GM03348 (cell line): ENCODE measurements at regions not wholly inside any gene's neighbourhood (a gene's known extent, or its start where the extent isn't known, plus 50 kb on each side); places are given as distances from the start of the nearest gene placed in this dataset.

ENCODE experiments used
- DNase-seq: peaks from one replicate; pipeline ENCODE4 v3.0.0; 2012; ENCODE audit warnings: low spot score

GRCh38 chr2:150165442-150165841, 322.0 kb downstream of the RND3 start:
- no peak for DNase-seq

DNA sequence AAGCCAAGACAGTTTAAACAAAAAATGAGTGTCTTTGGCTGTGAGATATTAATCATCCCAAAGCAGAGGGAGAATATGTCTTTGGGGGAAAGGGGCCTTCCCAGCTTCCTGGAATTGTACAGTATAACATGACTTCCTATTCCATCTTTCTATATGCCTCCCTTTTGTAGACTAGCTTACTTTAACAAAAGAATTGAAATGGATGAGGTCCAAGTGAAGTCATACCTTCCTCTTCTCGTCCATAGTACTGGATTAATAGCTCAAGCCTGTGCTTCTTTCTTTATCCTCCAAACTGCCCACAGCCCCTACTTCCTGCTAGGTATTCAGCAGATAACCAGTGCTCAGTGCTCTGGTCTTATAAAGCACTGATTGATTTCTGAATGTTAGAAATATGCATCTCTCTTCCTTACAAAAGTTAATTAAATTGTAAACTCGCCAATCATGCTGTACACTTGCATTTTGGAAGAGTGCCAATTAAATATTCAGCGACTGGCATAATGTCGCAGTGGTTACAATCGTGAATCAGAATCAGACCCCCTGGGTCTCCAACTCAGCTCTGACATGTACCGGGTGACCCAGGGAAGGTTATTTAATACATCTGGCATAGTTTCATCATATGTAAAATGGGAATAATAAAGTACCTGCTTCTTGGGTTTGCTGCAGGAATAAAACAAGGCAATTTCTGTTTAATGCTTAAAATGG, 325.1 kb downstream of the RND3 start:
- DNase-seq, result no peak

DNA sequence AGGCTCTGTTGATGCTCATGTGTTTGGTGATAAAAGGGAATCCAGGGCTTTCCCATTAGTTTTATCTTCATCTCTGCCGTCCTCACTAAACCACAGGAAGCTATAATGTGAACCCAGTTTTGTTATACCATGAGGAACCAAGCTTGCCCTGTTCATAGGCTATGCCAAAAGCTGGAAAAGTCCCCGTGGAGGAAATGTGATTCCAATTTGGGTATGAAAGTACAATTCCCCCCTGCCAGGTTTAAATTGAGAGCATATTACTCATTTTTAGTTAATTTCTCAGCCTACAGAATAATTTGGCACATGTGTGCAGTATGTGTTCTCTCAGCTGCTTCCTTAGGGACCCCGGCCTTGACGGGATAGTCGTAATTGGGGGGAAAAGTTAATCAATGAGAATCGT, 327.4 kb downstream of the RND3 start:
- DNase-seq, result no peak

GRCh38 chr2:150159300-150159699, 328.2 kb downstream of the RND3 start:
- no peak for DNase-seq

DNA sequence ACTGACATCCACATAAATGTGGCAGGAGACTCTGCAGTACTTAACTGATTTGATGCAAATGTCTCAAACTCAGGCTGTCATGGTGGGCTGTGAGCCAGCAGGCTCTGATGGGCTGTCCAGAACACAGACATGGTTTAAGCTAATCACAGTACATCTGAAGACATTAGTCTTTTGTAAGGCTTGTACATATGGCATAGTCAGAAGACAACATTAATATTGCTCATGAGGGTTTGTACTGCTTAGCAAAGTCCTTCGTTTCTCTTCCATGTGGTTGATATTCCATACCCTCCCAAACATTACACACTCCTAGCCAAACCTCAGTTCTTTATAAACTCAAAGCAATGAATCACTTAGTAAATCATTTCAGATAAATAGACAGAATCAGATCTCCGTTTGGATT, 330.6 kb downstream of the RND3 start:
- no peak for DNase-seq

DNA sequence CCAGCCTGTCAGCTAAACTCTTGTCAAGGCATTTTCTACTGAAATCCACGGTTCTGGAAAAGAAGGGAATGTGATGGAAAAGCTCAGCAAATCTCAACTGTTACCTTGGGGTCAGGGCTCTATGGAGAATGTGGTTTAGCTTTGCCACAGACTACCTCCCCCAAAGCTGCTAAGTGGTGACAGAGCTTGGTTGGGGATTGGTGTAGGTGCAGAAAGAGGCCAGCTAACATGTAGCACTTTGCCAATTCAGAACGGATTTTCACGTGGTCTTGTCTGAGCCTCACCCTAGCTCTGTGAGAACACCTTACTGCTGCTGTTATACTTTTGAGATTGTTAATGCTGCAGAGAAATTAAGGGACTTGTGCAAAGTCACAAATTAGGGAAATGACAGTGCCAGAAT, 331.1 kb downstream of the RND3 start:
- DNase-seq, result no peak

DNA sequence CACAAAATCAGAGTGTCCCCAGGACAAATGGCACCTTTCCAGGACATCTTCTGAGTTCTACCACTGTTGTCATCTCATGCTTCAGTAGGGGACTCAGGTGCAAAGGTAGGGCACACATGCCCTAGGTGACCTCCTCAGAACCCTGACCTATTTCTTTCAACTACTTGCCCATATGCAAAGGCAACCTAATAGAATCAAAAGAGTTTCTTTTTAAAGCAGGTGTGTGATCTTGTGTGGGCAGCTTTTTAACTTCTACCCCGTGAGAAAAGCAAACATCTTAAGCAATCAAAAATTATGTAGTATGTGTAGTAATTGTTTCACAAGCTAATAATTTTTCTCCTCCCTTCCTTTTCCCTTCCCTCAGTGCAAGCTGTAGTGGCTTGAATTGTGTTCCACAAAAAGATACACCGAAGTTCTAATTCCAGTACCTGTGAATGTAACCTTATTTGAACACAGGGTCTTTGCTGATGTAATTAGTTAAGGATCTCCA, 333.1 kb downstream of the RND3 start:
- DNase-seq, result no peak

DNA sequence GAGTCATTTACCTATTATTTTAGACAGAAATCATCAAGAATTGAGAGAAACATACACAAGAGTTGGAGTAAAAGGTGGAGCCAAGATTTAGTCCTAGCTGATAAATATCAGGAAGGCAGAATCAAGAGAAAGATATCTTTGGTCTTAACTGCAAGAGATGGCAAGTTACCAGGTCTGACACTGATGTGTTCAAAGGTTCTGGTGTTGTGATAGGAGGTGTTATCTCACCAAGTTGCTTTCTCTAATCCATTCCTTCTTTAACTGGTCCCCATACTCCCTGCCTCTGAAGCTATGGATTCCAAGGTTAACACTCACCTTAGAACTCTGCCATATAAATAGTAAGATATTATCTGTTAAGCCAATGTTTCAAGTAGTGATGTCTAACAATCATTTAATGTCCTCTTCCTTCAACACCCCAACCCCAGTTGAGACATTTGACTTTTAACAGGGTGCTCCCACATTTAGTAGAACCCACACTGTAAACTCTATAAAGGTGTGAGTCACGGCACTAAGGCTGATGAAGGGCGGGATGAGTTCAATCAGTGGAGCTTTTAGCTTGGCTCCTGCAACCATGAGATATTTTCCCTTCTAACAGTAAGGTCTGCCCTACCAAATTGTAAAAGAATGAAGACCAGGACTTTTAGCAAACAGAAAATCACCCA, 333.7 kb downstream of the RND3 start:
- DNase-seq, result no peak

GRCh38 chr2:150152230-150152629, 335.2 kb downstream of the RND3 start:
- no peak for DNase-seq

DNA sequence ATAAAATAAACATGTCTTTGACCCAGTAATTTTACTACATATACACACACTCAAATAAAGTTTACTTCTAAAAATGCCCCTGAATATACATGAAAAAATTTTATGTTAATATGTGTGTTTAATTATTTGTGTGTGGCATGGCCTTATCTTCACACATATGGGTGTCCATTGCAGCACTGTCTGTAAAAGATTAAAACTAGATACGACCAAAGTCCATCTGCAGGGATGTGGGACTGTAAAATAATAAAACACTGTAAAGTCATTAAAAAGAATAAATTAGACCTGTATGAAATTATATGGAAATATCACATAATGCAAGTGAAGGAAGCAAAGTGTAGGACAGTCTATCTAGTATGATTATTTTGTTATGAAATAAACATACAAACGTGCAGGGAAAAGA, 337.3 kb downstream of the RND3 start:
- DNase-seq, result no peak

GRCh38 chr2:150147889-150148683, 339.4 kb downstream of the RND3 start:
- DNase-seq, result no peak

DNA sequence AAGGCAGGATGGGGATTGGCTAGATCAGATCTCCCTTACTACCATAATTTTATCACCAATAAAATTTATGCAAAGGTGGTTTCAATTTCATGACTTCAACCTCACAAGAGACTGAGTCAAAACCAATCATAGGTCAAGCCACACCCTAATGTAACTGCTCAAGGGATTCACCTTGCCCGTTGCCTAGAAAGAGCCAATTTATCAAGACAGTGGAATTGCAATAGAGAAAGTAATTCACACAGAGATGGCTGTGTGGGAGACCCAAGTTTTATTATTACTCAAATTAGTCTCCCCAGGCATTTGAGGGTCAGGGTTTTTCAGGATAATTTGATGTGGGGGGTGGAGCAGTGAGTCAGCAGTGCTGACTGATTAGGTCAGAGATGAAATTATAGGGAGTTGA, 340.6 kb downstream of the RND3 start:
- DNase-seq, result no peak

DNA sequence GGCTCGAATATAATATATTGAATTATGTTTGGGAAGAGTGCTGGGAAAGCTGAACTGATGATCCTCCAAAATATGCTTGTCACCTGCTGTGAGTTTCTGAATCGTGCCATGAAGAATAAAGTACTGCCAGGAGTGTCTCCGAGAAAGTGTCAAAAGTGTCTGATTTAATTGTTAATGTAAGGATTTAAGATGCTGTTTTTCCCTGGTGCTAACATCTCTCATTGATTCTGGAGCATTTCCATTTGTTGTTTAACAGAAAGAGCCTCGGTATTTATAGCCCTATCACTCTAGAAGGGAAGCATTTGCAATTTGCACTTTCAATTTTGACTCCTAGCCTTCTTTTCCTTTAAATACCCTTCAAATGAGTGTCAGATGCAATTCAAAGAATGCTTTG, 342.2 kb downstream of the RND3 start:
- no peak for DNase-seq

DNA sequence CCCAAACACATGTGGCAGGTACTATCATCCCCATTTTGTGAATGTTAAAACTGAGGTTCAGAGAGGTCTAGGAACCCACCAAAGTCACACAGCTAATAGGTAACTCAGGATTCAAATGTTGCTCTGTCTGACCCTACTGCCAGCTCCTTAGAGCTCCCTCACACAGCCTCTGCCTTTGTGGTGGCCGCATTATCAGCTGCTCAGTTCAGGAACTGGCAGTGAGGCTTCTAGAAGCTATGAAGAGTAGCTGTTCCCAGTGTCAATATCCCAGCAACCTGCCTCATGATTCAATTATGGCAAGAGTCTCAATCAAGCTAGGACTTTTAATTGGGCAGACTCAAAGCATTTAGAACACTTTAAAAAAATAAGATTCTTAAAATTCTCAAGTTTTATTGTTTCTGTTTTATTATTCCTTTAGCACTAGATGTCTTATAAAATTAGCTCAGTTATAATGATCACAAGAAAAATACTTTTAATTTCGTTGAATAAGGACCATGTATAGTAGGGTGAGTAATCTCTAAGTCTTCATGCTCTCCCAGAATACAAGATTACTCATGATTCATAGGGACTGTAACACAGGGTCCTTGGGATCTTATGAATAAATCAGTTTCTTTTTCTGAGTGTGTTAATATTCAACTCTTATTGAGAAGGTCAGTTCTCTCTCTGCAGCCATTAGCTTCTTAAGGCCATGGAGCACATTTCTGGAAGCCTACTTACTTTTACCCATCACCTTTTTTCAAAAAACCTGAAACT, 342.7 kb downstream of the RND3 start:
- no peak for DNase-seq

GRCh38 chr2:150143087-150143536, 344.4 kb downstream of the RND3 start:
- DNase-seq, result no peak

DNA sequence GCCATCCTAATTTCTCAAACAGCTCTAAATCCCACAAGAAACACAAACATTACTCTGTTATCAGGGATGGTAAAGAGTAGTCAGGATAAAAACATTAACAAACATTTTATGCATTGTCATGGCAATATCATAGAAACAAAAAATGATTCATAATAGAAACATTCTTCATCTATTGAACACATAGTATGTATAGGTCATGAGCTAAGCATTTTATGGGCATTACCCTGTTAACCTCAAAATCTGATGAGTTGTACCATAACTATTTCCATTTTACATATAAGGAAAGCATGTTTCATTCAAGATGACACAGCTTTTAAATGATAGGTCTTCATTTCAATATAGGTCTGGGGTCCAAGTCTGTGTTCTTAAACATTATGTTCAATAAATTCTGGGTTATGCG, 344.9 kb downstream of the RND3 start:
- DNase-seq, result no peak

DNA sequence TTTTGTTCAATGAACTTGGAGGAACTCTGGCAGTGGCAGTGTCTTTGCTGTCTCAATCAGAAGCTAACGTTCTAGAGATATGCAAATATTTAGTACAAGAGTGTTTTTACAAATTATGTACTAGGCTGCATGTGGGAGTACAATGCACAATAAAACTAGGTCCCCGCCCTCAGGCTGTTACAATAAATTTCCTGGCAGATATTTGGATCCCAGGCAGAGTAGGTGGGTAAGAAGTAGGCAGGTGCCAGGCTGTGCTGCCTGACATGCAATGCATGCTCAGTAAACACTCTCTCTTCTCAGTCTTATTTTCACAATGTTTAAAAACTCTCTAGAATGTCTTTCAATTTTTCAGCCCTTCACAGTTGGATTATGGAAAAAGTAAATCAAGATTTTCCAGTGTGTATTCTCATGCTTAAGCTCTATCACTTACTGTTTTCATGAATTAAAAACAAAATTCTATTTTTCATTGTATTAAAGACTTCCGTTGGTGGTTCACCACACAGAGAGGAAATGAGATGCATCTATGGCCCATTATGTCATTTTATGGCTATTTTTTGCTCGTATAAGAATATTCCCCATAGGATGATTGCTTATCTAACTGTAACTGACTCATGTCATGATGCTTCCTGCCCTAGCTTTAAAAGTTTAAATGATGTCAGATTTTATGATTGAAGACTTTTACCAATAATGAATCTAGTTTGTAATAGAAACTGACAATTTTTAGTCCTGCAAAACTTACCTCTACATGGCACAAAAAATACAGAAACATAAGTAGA, 346.1 kb downstream of the RND3 start:
- DNase-seq, result no peak

DNA sequence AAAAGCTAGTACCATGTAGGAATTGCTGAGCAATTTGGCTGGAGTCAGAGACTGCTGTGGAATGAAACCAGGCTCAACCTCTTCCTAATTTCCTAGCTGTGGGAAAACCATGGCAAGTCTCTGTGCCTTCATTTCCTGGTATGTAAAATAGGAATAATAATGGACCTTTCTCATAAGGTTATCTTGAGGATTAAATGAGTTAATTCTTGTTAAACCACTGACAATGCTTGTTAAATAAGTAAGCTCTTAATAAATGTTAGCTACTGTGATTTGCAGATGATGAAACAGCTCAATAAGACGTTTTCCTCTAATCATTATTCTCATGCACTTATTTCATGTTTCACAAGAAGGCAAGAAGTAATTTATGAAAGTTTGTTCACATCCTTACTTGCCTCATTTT, 346.7 kb downstream of the RND3 start:
- DNase-seq, result no peak

- DNase-seq, result no peak
These were observed 348.9 kb downstream of the RND3 start for GRCh38 chr2:150138587-150138986.

- no peak for DNase-seq
These were observed 350.0 kb downstream of the RND3 start for GRCh38 chr2:150137338-150138069.

- no peak for DNase-seq
These were observed 350.6 kb downstream of the RND3 start for GRCh38 chr2:150136893-150137292.
